Adipocyte (in vitro differentiated cells): ENCODE measurements at regions not wholly inside any gene's neighbourhood (a gene's known extent, or its start where the extent isn't known, plus 50 kb on each side); places are given as distances from the start of the nearest gene placed in this dataset.

Source experiments
- DNase-seq: peaks from one replicate; pipeline ENCODE4 v3.0.0-alpha.2; 2015; ENCODE audit warnings: low read depth
- H3K27me3 ChIP-seq: replicated peaks from 2 replicates; pipeline ENCODE4 v1.7.0; 2013; ENCODE audit warnings: mild to moderate bottlenecking, low read length, moderate library complexity; ENCODE audit not compliant: control insufficient read depth, insufficient read depth
- H3K36me3 ChIP-seq: 2 replicates; pipeline ENCODE4 v1.7.0; 2013; ENCODE audit warnings: low read length, mild to moderate bottlenecking, moderate library complexity; ENCODE audit not compliant: control insufficient read depth, insufficient read depth, severe bottlenecking
- H3K4me1 ChIP-seq: 2 replicates; pipeline ENCODE4 v1.7.0; 2013; ENCODE audit warnings: mild to moderate bottlenecking, low read length, moderate library complexity; ENCODE audit not compliant: control insufficient read depth, insufficient read depth
- H3K4me3 ChIP-seq: 2 replicates; pipeline ENCODE4 v1.7.0; 2013; ENCODE audit warnings: mild to moderate bottlenecking, low read length, moderate library complexity
- H3K9ac ChIP-seq: 2 replicates; pipeline ENCODE4 v1.7.0; 2013; ENCODE audit warnings: mild to moderate bottlenecking, low read length, moderate library complexity
- H3K9me3 ChIP-seq: 2 replicates; pipeline ENCODE4 v1.7.0; 2013; ENCODE audit warnings: mild to moderate bottlenecking, low read length, moderate library complexity; ENCODE audit not compliant: control insufficient read depth

DNA sequence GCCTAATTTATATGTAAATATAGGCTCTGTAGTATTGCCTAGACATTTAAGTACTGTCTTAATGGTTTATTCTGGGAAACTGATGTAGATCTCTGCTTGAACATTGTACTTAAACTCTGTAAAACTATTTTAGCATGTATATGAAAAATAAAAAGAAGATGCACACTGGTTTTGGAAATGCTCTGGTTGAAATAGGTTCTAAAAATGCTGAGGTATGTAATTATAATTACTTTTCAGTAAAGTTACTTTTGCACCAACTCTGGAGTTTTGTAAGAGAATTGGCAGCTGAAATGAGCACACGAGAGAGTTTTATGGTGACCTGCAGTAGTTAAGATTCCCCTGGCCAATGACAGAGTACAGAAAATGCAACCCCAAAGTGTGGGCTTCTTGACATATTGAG lies 353.9 kb downstream of the ATP23 start:
- no peaks in the 10 kb centered on the region for H3K27me3 ChIP-seq
- no peak for DNase-seq
- H3K9ac ChIP-seq = no peak overlapping the region
- no peaks in the 10 kb centered on the region for H3K4me1 ChIP-seq
- no peak overlapping the region for H3K4me3 ChIP-seq
- no peaks in the 10 kb centered on the region for H3K9me3 ChIP-seq
- H3K36me3 ChIP-seq = no peaks in the 10 kb centered on the region

DNA sequence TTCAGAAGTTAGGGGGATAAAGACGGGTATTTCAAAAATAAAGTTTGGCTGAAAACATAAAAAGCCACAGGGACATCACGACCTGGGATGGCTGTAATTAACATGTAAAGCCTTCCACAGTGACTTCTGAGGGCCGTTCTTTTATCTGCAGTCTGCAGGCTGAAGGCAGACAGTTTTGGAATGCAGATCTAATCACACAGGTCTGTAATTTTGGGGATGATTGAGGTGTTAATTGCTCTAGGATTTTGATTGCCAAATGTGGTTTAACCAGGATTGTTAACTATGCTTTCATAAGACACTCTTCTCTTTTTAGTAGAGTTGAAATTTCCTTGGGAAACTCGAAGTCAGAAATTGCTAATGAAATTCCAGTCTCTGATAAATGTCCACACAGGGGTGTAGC lies 355.5 kb downstream of the ATP23 start:
- no peak for DNase-seq
- Histone ChIP-seq H3K9me3 (no peaks in the 10 kb centered on the region), H3K4me1 (no peaks in the 10 kb centered on the region), H3K4me3 (no peak overlapping the region), H3K36me3 (no peaks in the 10 kb centered on the region), H3K9ac (no peak overlapping the region), H3K27me3 (no peaks in the 10 kb centered on the region)

DNA sequence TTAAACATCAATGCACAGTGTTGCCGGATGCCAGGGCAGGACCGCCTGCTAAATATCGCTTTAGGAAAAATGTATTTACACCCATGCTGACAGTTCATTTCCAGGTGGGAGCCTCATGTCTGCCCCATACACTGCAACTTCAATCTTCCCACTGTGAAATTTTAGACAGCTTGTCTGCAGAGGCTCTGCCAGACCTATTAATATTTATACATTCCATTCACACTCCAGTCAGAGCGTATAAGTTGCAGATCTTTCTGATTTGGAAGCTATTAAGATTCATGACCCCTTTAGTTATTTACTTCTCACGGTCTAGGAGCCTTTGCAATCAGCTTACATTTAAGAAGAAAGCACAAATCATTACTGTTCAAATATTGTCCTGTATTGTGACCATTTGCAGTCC lies 357.4 kb downstream of the ATP23 start:
- no peak overlapping the region for H3K9ac ChIP-seq
- DNase-seq = no peak
- no peaks in the 10 kb centered on the region for H3K4me1 ChIP-seq
- H3K4me3 ChIP-seq = no peak overlapping the region
- no peaks in the 10 kb centered on the region for H3K36me3 ChIP-seq
- no peaks in the 10 kb centered on the region for H3K27me3 ChIP-seq
- no peaks in the 10 kb centered on the region for H3K9me3 ChIP-seq

DNA sequence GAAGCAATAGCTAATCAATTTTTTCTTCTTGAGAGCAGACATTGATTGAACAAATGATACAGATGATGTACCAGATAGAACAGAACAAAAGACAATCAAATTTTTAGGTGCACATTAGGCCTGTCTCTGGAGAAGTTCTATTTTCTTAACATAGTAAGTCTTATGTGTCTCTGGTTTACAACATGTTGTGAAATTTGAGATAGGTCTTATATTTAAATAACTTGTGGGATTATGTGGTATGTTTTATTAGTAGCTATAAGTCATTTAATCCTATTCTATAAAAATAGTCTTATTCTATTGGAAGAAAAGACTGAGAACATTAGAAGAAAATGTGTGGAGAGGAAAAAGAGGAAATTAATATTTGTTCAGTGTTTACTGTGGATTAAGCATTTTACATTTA lies 358.0 kb downstream of the ATP23 start:
- no peak for DNase-seq

DNA sequence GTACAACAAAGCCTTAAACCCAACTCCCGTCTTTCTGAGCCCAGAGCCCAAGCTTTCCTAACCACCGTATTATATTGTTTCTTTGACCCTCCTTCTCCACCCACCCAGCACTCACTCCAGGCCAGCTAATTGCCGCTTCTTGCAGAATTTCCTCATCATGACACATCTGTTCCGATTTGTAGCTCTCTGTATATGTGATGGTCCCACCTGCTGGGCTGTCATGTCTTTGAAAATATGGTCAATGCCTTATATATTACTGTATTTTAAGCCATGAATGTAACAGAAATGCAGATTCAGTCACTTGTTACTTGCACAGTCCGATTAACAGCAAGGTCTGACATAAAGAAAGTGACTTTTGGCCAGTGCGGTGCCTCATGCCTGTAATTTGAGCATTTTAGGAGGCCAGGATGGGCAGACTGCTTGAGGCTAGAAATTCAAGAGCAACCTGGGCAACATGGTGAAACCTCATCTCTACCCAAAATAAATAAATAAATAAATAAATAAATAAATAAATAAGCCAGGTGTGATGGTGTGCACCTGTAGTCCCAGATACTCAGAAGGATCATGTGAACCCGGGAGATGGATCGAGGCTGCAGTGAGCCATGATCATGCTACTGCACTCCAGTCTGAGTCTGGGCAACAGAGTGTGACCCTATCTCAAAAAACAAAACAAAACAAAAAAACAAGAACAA lies 359.8 kb downstream of the ATP23 start:
- Histone ChIP-seq H3K4me3 (no peak overlapping the region), H3K27me3 (no peaks in the 10 kb centered on the region), H3K36me3 (no peaks in the 10 kb centered on the region), H3K9me3 (no peaks in the 10 kb centered on the region), H3K9ac (no peak overlapping the region), H3K4me1 (no peaks in the 10 kb centered on the region)
- no peak for DNase-seq

More for the DNA sequence above, 358.0 kb downstream of the ATP23 start:
- Histone ChIP-seq H3K9me3 (no peaks in the 10 kb centered on the region), H3K9ac (no peak overlapping the region), H3K4me3 (no peak overlapping the region), H3K36me3 (no peaks in the 10 kb centered on the region), H3K27me3 (no peaks in the 10 kb centered on the region), H3K4me1 (no peaks in the 10 kb centered on the region)

DNA sequence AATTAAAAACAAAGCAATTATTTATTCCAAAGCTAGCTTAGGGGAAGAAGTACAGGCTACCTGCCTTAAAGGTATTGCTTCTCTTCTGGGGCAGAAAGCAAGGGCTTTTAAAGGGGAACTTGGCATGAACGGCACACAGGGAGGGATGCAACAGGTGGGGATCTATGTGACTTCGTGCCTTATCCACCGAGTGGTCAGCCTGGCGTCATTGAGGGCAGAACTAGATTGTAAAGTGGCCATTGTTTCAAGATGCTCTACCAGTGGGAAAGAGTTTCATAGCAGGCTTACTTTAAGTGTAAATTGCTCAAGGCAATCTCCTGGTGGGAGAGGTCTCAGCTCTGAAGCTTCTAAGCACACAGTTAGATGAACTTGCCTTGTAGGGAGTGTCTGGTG lies 360.4 kb downstream of the ATP23 start:
- no peaks in the 10 kb centered on the region for H3K9me3 ChIP-seq
- DNase-seq = no peak
- no peak overlapping the region for H3K4me3 ChIP-seq

DNA sequence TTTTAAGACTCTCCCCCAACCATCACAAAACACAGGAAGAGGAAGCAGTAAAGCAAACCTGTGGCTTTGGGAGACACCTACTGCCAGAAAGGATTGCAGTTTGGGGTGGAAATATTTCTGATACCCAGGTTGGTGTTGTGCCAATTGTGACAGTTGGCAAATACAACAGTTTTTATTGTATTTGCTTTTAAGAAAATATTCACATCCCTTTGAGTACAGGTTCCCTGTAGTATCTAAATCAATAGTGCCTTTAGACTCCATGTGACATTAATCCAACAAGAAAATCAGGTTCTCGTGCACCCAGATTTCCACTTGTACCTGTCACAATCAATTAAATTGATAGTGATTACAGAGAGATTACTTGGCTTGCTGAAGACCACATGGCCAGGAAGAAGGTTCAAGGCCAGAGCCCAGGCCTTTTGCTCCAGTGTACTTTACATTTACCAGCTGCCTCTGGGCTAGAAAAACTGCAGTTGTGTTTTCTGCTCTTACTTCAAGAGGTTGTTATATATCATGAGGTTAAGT lies 361.2 kb downstream of the ATP23 start:
- Histone ChIP-seq H3K4me1 (no peaks in the 10 kb centered on the region), H3K9me3 (peaks cover 6% of the 10 kb centered on the region), H3K27me3 (no peaks in the 10 kb centered on the region), H3K36me3 (no peaks in the 10 kb centered on the region), H3K9ac (no peak overlapping the region), H3K4me3 (no peak overlapping the region)
- DNase-seq = peak; percentile 7

More for the DNA sequence above, 360.4 kb downstream of the ATP23 start:
- H3K27me3 ChIP-seq = no peaks in the 10 kb centered on the region
- no peaks in the 10 kb centered on the region for H3K36me3 ChIP-seq
- H3K9ac ChIP-seq = no peak overlapping the region
- no peaks in the 10 kb centered on the region for H3K4me1 ChIP-seq

DNA sequence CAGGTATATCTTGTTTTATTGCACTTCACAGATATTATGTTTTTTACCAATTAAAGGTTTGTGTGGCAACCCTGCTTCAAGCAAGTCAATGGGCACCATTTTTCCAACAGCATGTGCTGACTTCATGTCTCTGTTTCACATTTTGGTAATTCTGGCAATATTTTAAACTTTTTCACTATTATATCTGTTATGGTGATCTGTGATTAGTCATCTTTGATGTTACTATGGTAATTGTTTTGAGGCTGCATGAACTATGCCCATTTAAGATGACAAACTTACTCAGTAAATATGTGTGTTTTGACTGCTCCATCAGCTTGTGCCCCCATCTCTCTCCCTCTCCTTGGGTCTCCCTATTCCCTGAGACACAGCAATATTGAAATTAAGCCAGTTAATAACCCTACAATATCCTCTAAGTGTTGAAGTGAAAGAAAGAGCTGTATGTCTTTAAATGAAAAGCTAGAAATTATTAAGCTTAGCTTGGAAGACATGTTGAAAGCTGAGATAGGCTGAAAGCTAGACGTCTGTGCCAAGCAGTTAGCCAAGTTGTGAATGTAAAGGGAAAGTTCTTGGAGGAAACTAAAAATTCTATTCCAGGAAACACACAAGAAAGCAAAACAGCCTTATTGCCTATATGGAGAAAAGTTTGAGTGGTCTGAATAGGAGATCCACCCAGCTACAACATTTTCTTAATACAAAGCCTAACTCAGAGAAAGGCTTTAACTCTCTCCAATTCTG lies 365.1 kb downstream of the ATP23 start:
- Histone ChIP-seq H3K9ac (no peak overlapping the region), H3K27me3 (no peaks in the 10 kb centered on the region), H3K4me1 (peaks cover 14% of the 10 kb centered on the region), H3K36me3 (no peaks in the 10 kb centered on the region), H3K4me3 (no peak overlapping the region), H3K9me3 (peaks cover 6% of the 10 kb centered on the region)
- no peak for DNase-seq

DNA sequence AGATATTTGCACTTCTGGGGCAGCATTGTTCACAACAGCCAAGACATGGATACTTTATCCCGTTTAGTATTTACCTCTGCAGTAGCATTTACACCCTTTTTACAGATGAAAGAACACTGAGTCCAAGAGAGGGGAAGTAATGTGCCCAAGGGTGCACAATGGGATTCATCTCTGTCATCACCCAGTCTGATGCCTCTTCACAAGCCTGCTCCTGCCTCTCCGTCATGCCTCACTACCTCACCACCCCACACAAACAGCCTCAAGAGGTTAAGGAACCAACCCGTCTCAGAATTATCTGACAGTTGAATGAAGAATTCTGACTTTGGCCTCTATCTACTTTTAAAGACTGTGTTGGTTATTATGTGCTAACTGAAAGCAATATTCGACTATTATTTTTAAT lies 368.4 kb downstream of the ATP23 start:
- H3K27me3 ChIP-seq = no peaks in the 10 kb centered on the region
- peaks cover 31% of the 10 kb centered on the region for H3K4me1 ChIP-seq
- H3K4me3 ChIP-seq = no peak overlapping the region

DNA sequence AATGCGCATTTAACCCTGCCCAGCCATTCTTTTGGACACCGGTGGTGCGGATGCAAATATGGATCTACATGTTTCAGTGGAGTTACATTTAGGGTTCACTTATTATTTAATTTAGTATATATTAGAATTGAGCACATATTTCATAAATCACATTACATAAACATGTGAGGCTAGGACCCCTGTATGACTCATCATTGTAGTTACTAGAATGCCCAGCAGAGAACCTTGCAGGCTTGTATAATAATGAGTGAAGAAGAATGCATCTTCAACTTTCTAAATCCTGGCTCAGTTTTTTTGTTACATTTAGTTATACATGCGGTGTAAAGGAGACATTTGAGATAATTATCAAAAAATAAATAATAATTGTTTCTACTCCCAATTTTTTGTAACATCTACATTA lies 369.0 kb downstream of the ATP23 start:
- Histone ChIP-seq H3K36me3 (no peaks in the 10 kb centered on the region), H3K4me3 (no peak overlapping the region), H3K27me3 (no peaks in the 10 kb centered on the region), H3K9ac (peak overlapping the region; percentile 46), H3K4me1 (peaks cover 31% of the 10 kb centered on the region), H3K9me3 (peaks cover 6% of the 10 kb centered on the region)
- peak; percentile 70 for DNase-seq

More for the DNA sequence above, 368.4 kb downstream of the ATP23 start:
- DNase-seq = no peak
- Histone ChIP-seq H3K9me3 (peaks cover 6% of the 10 kb centered on the region), H3K9ac (peak overlapping the region; percentile 46), H3K36me3 (no peaks in the 10 kb centered on the region)

DNA sequence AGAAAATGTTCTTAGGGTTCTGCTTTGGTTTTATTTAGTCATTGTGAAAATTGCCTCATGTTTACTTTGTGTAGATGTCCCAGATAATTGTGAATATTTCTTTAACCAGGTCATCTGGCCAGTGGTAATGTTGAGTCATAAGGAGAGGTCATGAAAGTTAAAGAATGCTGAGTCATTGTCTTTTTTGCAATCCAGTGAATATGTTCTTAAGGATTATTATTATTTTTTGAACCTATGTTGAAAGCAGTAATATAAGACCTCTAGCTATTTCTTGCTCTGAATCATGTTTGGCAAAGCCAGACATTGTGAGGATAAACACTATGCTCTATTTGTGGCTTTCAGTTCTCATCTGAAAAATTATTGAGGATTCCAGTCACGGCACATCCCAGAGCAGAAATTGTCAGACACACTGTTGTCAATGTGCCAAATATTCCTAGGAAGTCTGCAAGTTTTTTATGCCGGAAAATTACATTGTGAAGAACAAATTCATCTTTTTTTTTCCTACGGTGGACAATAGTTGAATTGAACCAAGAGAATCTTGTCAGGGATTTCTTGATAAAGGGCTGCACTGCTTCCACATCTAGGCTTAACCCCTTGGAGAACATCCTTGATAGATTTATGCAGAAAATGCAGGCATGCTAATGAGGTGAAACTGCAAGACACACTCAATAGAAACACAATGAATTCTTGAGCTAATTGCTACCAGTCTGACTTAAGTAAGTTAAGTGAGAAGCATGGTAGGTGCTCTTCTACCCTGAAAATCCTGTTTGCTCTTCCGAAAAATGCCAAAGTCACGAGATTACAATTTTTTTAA lies 369.6 kb downstream of the ATP23 start:
- peaks cover 6% of the 10 kb centered on the region for H3K9me3 ChIP-seq
- peak overlapping the region; percentile 59 for H3K9ac ChIP-seq
- DNase-seq = peak; percentile 98
- peaks cover 31% of the 10 kb centered on the region for H3K4me1 ChIP-seq
- H3K36me3 ChIP-seq = no peaks in the 10 kb centered on the region
- H3K27me3 ChIP-seq = no peaks in the 10 kb centered on the region
- peak overlapping the region; percentile 44 for H3K4me3 ChIP-seq
